RPMI8226 (cell line): ENCODE measurements at regions not wholly inside any gene's neighbourhood (a gene's known extent, or its start where the extent isn't known, plus 50 kb on each side); places are given as distances from the start of the nearest gene placed in this dataset.
A peak's percentile ranks its signal among the peaks of the same experiment; 100 is the strongest.
"Not testable (repeated sequence)": the region's sequence is repeated elsewhere in the genome, so short reads cannot be mapped to it uniquely, and the experiment has no call there.

Experiments used
- DNase-seq: peaks from one replicate; pipeline ENCODE4 v3.0.0-alpha.2; 2015

DNA sequence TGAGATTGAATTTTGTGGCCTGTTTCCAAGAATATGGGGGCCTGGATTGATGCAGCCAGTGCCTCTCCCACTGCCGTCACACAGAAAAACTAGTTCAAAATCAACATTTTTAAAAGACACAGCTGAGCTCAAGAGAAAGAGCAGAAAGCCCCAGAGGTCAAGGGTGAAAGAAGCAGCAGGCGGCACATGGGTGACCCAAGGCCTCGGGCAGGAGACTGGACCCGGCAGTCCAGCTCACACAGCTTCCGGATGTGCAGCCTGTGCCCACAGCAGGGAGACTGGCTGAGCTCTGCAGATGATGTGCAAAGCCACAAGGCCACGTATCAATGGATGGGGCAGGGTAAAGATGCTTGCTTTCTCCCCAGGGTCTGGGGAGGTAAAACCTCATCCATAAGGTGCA, 50.4 kb upstream of the RNF32 start:
- DNase-seq = no peak

GRCh38 chr7:156589808-156590207, 50.8 kb upstream of the RNF32 start:
- no peak for DNase-seq

DNA sequence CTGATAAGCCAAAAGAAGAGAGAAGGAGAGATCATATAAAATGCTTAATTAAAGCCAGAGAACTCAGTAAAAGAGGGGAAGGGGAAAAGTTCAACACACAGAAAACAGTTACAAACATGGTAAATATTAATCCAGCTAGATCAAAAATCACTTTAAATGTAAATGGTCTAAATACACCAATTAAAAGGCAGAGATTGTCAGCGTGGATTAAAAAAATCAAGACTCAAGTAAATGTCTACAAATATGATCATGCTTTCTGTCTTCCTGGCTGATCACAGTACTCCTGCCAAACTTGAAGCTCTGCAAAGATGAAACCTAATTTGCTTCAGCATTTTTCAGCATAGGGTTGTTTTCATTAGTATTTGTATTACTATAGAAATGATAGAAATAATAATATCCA, 54.6 kb upstream of the RNF32 start:
- no peak for DNase-seq

- no peak for DNase-seq
Measured at GRCh38 chr7:156585025-156585648, 55.4 kb upstream of the RNF32 start.

GRCh38 chr7:156582591-156583123, 57.9 kb upstream of the RNF32 start:
- peak; percentile 28 for DNase-seq

DNA sequence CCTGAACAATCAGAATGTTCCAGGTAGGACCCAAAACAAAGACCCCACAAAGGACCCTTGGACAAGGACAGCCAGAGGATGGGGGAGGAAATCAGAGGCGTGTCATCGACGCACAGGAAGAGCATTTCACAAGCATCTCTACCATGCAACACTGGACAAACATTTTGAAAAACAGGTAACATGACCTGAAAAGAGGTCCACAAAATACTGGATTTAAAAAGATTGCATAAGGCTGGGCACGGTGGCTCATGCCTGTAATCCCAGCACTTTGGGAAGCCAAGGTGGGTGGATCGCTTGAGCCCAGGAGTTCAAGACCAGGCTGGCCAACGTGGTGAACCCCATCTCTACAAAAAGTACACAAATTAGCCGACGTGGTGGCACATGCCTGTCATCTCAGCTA, 60.5 kb upstream of the RNF32 start:
- no peak for DNase-seq

DNA sequence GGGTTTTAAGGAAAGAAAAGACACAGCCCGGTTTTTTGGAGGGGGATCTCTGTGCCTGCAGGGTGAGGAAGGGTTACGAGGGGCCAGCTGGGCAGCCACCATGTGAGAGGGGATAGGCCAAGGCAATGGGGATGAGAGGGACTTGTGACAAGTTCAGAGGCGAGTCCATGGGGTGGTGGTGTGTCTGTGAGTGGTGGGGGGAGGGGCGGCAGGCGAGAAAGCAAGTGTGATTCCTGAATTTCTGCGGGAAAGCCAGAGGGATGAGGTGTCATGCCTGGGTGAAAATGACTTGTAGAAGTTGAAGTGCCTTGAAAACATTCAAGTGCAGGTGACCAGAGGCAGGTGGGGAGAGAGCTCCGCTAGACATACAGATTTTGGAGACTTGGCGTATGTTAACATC, 61.0 kb upstream of the RNF32 start:
- DNase-seq = no peak

DNA sequence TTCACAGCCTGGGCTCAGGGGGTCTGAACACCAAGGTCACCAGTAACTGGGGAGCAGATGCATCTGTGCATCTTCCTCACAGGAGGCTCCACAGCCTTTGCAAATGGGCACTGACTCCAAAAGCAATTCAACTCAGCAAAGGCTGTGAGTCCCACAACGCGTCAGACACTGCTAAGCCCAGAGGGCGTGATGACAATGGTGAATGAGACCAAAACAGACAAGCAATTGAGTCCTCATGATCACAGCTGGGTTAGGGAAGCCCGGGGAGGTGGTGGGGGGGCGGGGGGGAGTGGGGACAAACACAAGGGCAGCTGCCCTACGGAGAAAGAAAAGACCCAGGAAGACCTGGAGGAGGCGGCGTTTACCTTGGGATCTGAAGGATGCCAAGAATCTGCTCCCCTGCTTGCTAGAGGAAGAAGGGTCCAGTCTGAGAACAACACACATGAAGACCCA, 61.6 kb upstream of the RNF32 start:
- no peak for DNase-seq

GRCh38 chr7:156578578-156578940, 62.0 kb upstream of the RNF32 start:
- DNase-seq = no peak

- DNase-seq = no peak
Measured at GRCh38 chr7:156577645-156578577, 62.7 kb upstream of the RNF32 start.

- DNase-seq = no peak
Measured at GRCh38 chr7:156576216-156577058, 64.1 kb upstream of the RNF32 start.

DNA sequence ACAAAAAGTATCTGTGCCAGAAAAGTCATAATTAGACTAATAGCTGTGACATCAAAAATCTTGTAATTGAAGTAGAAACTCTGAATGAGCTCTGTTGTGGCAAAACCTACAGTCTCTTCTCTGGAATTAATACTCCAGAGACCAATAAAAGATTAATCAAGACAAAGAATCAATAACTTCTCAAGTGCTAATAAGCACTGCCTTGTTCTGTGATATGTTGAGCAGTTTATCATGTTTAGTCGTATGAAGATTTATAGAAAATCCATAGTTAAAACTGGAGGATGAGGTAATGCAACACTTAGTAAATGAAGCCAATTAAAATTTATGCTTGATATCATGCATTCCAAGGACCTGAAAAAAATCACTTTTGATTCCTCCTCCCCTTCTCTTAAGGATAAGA, 72.3 kb upstream of the RNF32 start:
- DNase-seq = no peak

DNA sequence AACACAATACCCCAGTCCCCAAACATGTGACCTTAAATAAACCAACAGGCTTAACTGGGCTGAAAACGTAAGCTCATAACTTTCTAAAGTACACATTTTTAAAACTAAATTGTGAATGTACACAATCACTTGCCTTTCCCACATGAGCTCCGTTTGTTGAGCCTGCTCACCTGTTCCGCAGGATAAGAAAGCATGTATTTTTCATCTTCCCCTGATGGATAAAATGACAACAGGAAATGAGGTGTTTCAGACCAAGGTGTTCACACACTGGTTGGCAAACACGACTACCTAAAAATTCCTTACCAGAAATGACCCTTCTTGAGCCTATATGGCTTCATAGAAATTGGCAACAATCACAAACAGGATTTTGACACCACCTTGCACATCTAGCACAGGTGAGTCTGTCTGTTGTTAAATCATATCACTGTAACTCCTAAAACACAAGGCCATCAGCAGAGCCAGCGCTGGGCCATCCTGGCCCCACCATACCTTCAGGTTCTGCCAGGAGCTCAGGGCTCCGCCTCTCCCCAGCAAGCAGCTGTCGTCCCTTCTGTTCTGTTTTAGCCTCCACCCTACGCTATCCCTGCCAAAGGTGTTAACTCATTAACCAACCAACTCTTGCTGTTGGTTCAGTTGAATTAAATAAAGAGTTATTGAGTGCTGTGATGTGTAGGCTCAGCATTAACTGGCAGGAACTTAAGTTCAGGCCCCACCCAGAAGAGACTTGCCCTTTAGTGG, 73.6 kb upstream of the RNF32 start:
- no peak for DNase-seq

GRCh38 chr7:156565002-156565401, 75.6 kb upstream of the RNF32 start:
- DNase-seq = not testable (repeated sequence)

GRCh38 chr7:156560696-156561095, 79.9 kb upstream of the RNF32 start:
- no peak for DNase-seq

DNA sequence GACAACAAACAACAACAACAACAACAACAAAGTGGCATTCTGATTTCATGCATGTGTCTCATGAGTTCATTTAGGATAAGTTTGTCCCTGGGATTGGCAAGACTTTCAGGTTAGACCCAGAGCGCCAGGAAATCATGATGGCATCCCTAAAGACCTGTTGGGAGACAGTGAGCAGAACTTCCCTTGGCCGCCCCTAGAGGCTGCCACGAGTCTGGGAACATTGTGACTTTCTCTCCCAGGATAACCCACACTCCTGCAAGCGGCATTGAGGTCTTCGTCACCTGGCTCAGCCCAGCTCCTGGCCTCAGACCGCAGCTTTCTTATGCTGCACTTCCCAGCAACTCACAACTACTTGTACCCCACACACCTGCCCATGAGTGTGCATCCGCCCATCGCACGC, 80.5 kb upstream of the RNF32 start:
- DNase-seq = no peak

- no peak for DNase-seq
Measured at GRCh38 chr7:156559001-156559400, 81.6 kb upstream of the RNF32 start.

GRCh38 chr7:156558198-156558597, 82.4 kb upstream of the RNF32 start:
- DNase-seq = no peak

- DNase-seq = no peak
Measured at GRCh38 chr7:156556083-156556482, 84.5 kb upstream of the RNF32 start.

GRCh38 chr7:156554488-156554887, 86.1 kb upstream of the RNF32 start:
- no peak for DNase-seq

GRCh38 chr7:156549636-156550035, 90.9 kb upstream of the RNF32 start:
- DNase-seq = no peak

DNA sequence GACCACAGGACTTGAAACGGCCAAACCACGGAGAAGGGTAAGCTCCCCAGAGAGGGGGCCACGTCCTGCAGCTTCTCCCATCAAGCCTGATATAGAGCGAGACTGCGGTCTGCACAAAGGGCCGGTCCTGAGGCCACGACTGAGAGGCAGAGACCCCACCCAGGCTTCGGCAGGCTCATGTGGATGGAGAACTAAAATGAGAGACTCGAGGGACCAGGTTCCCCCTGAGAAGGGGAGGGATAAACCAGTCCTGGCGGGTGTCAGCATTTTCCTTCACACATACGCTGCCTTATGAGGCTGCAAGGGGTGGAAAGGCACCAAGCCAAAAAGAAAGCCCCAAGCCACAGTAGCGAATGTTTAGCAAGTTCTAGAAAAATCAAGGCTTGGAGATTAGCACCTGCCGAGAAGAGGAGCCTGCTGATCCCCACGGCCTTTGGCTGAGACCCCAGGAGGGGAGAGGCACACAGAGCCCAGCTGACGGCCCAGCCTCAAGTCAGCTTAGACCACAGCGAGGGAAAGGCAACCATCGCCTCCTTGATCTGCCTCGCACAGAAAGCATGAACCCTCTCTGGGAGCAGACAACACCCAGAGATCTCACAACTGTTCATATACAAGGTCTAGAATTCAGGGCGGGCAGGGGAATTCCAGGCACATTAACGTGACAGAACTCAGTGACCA, 92.6 kb upstream of the RNF32 start:
- no peak for DNase-seq
